HEK293 (cell line): ENCODE measurements at regions not wholly inside any gene's neighbourhood (a gene's known extent, or its start where the extent isn't known, plus 50 kb on each side); places are given as distances from the start of the nearest gene placed in this dataset.
A peak's percentile ranks its signal among the peaks of the same experiment; 100 is the strongest.

Source experiments
- CTCF ChIA-PET: fragments of 350-600 bp; formaldehyde crosslinking; extraction: SDS; loops from one replicate; lab custom pipeline; 2021; ENCODE audit warnings: antibody characterized with exemption; lab: Yijun Ruan, JAX
- POLR2A ChIA-PET: fragments of 300-600 bp; formaldehyde crosslinking; extraction: SDS; loops from one replicate; lab custom pipeline; 2020; ENCODE audit warnings: antibody characterized with exemption, inconsistent platforms; lab: Yijun Ruan, JAX
- H3K27ac ChIP-seq: fragments of 200-500 bp; sonication (Bioruptor generic); 2 replicates; pipeline ENCODE4 v1.5.1; 2014; ENCODE audit warnings: low read depth, low read length, control low read depth, inconsistent platforms; ENCODE audit errors: extremely low read depth
- H3K36me3 ChIP-seq, 2 experiments: fragments of 200-500 bp in 1 of 2; sonication (Bioruptor generic) in 1 of 2; 1 replicate in 1 of 2; 2 replicates in 1 of 2; pipeline ENCODE4 v1.5.1; 2014 to 2017; ENCODE audit warnings: inconsistent platforms in 2 of 2, low read length in 2 of 2; ENCODE audit not compliant: control insufficient read depth in 2 of 2, insufficient read depth in 1 of 2
- H3K4me1 ChIP-seq: fragments of 200-500 bp; sonication (Bioruptor generic); 2 replicates; pipeline ENCODE4 v1.5.1; 2014; ENCODE audit warnings: mild to moderate bottlenecking, low read length, inconsistent platforms; ENCODE audit not compliant: control insufficient read depth, insufficient read depth
- H3K4me3 ChIP-seq: 2 replicates; pipeline ENCODE4 v1.5.1; 2011; ENCODE audit warnings: low read depth, mild to moderate bottlenecking, control low read depth, low read length, moderate library complexity
- H3K9me3 ChIP-seq: fragments of 200-500 bp; sonication (Bioruptor generic); 2 replicates; pipeline ENCODE4 v1.5.1; 2014; ENCODE audit warnings: low read depth, low read length, inconsistent platforms; ENCODE audit not compliant: control insufficient read depth, insufficient read depth
- PRDM1 ChIP-seq: fragments of 450-650 bp; formaldehyde crosslinking; IDR thresholded peaks from 2 replicates; pipeline ENCODE4; 2016; ENCODE audit warnings: missing biosample characterization, missing genetic modification characterization
- ZFP37 ChIP-seq: fragments of 450-650 bp; formaldehyde crosslinking; IDR thresholded peaks from 2 replicates; pipeline ENCODE4 v1.5.1; 2016; ENCODE audit warnings: missing biosample characterization, missing genetic modification characterization
- ZIC2 ChIP-seq: fragments of 450-650 bp; formaldehyde crosslinking; IDR thresholded peaks from 2 replicates; pipeline ENCODE4 v1.5.1; 2016; ENCODE audit warnings: missing biosample characterization, missing genetic modification characterization
- ZNF10 ChIP-seq: fragments of 450-650 bp; formaldehyde crosslinking; IDR thresholded peaks from 2 replicates; pipeline ENCODE4 v1.5.1; 2017; ENCODE audit warnings: missing biosample characterization, missing genetic modification characterization
- ZNF133 ChIP-seq: fragments of 450-650 bp; formaldehyde crosslinking; IDR thresholded peaks from 2 replicates; pipeline ENCODE4 v1.5.1; 2016; ENCODE audit warnings: missing biosample characterization, missing genetic modification characterization
- ZNF202 ChIP-seq: fragments of 450-650 bp; formaldehyde crosslinking; IDR thresholded peaks from 2 replicates; pipeline ENCODE4 v1.5.1; 2016; ENCODE audit warnings: missing biosample characterization, missing genetic modification characterization, borderline replicate concordance
- ZNF521 ChIP-seq: fragments of 450-650 bp; formaldehyde crosslinking; IDR thresholded peaks from 2 replicates; pipeline ENCODE4 v1.5.1; 2017; ENCODE audit warnings: missing biosample characterization, mild to moderate bottlenecking, missing genetic modification characterization
- ZNF530 ChIP-seq: fragments of 450-650 bp; formaldehyde crosslinking; IDR thresholded peaks from 2 replicates; pipeline ENCODE4 v1.5.1; 2016; ENCODE audit warnings: low read depth, missing biosample characterization, missing genetic modification characterization
- ZNF664 ChIP-seq: fragments of 450-650 bp; formaldehyde crosslinking; IDR thresholded peaks from 2 replicates; pipeline ENCODE4 v1.5.1; 2016; ENCODE audit warnings: missing biosample characterization, missing genetic modification characterization
- ZNF791 ChIP-seq: fragments of 450-650 bp; formaldehyde crosslinking; IDR thresholded peaks from 2 replicates; pipeline ENCODE4 v1.5.1; 2016; ENCODE audit warnings: missing biosample characterization, missing genetic modification characterization
- TF ChIP-seq, protein P1 (sequence below): fragments of 450-650 bp; formaldehyde crosslinking; optimal IDR thresholded peaks from 2 replicates; pipeline ENCODE3; 2016; ENCODE audit warnings: missing biosample characterization, mild to moderate bottlenecking, missing genetic modification characterization
- TF ChIP-seq, protein P2 (sequence below): fragments of 450-650 bp; formaldehyde crosslinking; IDR thresholded peaks from 2 replicates; pipeline ENCODE4 v1.5.1; 2017; ENCODE audit warnings: missing biosample characterization, missing genetic modification characterization
- TF ChIP-seq, protein P3 (sequence below): fragments of 450-650 bp; formaldehyde crosslinking; IDR thresholded peaks from 2 replicates; pipeline ENCODE4; 2016; ENCODE audit warnings: missing biosample characterization, missing genetic modification characterization
- TF ChIP-seq, protein P4 (sequence below): fragments of 450-650 bp; formaldehyde crosslinking; IDR thresholded peaks from 2 replicates; pipeline ENCODE4 v1.5.1; 2016; ENCODE audit warnings: missing biosample characterization, missing genetic modification characterization, borderline replicate concordance
- TF ChIP-seq, protein P5 (sequence below): fragments of 450-650 bp; formaldehyde crosslinking; IDR thresholded peaks from 2 replicates; pipeline ENCODE4 v1.5.1; 2017; ENCODE audit warnings: missing biosample characterization, missing genetic modification characterization

DNA sequence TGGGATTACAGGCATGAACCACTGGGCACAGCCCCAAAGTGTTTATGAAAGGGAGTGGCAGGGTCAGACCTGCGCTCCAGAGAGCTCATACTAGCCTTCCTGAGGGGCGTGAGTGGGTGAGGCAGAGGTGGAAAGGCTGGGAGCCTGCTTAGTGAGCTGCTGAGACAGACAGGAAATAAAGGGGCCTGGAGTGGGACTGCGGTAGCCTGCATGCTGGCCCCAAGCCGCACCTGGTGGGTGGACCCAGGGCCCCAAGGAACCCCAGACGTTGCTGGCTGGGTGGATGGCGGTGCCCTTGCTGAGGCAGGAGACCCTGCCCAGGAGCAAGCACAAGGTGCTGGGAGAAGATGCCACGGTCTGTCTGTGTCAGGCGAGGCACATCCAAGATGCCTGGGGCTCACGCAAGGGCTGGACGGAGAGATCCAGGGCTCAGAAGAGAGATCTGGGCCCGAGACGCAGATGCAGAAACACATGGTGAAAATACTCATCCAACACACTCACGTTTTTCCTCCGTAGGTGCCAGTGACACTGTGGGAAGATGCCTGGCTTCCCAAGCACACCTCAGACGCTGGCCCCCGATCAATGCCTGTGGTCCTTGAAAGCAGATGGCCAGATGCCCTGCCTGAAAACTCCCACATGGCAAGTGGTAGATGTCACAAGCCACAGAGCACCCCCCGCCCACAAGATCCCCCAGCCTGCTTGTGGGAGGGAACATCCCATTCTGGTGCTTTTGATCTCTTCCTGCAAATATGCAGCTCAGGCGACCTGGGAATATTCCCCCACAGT, 151.1 kb downstream of the GLI2 start (continued):
- TF ChIP-seq, protein P1, sequence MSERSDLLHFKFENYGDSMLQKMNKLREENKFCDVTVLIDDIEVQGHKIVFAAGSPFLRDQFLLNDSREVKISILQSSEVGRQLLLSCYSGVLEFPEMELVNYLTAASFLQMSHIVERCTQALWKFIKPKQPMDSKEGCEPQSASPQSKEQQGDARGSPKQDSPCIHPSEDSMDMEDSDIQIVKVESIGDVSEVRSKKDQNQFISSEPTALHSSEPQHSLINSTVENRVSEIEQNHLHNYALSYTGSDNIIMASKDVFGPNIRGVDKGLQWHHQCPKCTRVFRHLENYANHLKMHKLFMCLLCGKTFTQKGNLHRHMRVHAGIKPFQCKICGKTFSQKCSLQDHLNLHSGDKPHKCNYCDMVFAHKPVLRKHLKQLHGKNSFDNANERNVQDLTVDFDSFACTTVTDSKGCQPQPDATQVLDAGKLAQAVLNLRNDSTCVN (tag by site-specific recombination) = no peak

DNA sequence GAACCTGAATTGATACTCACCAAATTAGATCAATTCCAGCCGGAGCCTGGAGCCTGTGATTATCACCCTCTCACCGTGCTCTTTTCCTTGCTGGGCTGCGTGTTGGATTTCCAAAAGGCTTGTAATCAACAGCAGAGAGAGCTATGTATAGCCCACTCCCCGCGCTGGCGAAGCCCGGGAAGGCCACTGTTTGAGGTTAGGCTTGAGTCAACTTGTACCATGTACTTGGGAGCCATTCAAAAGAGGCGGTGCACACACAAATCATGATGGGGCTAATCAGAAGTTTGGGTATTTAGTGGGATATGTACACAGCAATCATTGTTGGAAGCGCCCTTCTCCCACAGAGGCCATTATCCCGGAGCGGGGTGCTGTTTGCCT, 151.6 kb downstream of the GLI2 start:
- ChIA-PET CTCF (no interaction called here), POLR2A (no interaction called here)
- no peak overlapping the region for H3K4me3 ChIP-seq
- H3K9me3 ChIP-seq = no peaks in the 10 kb centered on the region
- TF ChIP-seq ZNF664 (no peak), ZNF10 (tag by site-specific recombination) (no peak), ZNF530 (no peak), PRDM1 (tag by site-specific recombination) (no peak), ZFP37 (tag by site-specific recombination) (no peak), ZNF791 (tag by site-specific recombination) (no peak), ZNF133 (no peak), ZNF202 (tag by site-specific recombination) (no peak)
- H3K4me1 ChIP-seq = no peaks in the 10 kb centered on the region
- H3K36me3 ChIP-seq = no peaks in the 10 kb centered on the region
- no peak overlapping the region for H3K27ac ChIP-seq

GRCh38 chr2:120887741-120888231, 152.1 kb downstream of the GLI2 start:
- CTCF ChIA-PET = no interaction called here
- Histone ChIP-seq H3K4me3 (no peak overlapping the region), H3K36me3 (no peaks in the 10 kb centered on the region), H3K9me3 (no peaks in the 10 kb centered on the region), H3K27ac (no peak overlapping the region)
- POLR2A ChIA-PET = no interaction called here
- no peak for TF ChIP-seq ZNF521
- TF ChIP-seq, protein P2, sequence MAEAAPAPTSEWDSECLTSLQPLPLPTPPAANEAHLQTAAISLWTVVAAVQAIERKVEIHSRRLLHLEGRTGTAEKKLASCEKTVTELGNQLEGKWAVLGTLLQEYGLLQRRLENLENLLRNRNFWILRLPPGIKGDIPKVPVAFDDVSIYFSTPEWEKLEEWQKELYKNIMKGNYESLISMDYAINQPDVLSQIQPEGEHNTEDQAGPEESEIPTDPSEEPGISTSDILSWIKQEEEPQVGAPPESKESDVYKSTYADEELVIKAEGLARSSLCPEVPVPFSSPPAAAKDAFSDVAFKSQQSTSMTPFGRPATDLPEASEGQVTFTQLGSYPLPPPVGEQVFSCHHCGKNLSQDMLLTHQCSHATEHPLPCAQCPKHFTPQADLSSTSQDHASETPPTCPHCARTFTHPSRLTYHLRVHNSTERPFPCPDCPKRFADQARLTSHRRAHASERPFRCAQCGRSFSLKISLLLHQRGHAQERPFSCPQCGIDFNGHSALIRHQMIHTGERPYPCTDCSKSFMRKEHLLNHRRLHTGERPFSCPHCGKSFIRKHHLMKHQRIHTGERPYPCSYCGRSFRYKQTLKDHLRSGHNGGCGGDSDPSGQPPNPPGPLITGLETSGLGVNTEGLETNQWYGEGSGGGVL (tag by site-specific recombination) = no peak
- TF ChIP-seq, protein P3, sequence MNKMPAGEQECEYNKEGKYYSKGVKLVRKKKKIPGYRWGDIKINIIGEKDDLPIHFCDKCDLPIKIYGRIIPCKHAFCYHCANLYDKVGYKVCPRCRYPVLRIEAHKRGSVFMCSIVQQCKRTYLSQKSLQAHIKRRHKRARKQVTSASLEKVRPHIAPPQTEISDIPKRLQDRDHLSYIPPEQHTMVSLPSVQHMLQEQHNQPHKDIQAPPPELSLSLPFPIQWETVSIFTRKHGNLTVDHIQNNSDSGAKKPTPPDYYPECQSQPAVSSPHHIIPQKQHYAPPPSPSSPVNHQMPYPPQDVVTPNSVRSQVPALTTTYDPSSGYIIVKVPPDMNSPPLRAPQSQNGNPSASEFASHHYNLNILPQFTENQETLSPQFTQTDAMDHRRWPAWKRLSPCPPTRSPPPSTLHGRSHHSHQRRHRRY (tag by site-specific recombination) = no peak
- 0 out of 2 replicates have a peak, but pooled peaks have one; percentile 4 for TF ChIP-seq ZIC2
- TF ChIP-seq, protein P4, sequence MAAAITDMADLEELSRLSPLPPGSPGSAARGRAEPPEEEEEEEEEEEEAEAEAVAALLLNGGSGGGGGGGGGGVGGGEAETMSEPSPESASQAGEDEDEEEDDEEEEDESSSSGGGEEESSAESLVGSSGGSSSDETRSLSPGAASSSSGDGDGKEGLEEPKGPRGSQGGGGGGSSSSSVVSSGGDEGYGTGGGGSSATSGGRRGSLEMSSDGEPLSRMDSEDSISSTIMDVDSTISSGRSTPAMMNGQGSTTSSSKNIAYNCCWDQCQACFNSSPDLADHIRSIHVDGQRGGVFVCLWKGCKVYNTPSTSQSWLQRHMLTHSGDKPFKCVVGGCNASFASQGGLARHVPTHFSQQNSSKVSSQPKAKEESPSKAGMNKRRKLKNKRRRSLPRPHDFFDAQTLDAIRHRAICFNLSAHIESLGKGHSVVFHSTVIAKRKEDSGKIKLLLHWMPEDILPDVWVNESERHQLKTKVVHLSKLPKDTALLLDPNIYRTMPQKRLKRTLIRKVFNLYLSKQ (tag by site-specific recombination) = no peak
- TF ChIP-seq, protein P5, sequence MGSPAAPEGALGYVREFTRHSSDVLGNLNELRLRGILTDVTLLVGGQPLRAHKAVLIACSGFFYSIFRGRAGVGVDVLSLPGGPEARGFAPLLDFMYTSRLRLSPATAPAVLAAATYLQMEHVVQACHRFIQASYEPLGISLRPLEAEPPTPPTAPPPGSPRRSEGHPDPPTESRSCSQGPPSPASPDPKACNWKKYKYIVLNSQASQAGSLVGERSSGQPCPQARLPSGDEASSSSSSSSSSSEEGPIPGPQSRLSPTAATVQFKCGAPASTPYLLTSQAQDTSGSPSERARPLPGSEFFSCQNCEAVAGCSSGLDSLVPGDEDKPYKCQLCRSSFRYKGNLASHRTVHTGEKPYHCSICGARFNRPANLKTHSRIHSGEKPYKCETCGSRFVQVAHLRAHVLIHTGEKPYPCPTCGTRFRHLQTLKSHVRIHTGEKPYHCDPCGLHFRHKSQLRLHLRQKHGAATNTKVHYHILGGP (tag by site-specific recombination) = no peak
- TF ChIP-seq, all 188 proteins: peak for 1
- no peaks in the 10 kb centered on the region for H3K4me1 ChIP-seq
